PC-9 (cell line): ENCODE measurements at regions not wholly inside any gene's neighbourhood (a gene's known extent, or its start where the extent isn't known, plus 50 kb on each side); places are given as distances from the start of the nearest gene placed in this dataset.

Experiments used
- BruUV-seq: library from RNA; stranded (reverse); fragments of 400-500 nt; replicated peaks from 2 replicates; lab custom pipeline; 2021; lab: Mats Ljungman, UMichigan
- CTCF ChIA-PET: fragments of 300-600 bp; sonication (Branson Sonifier 250); formaldehyde crosslinking; loops from one replicate; lab custom pipeline; 2022; ENCODE audit warnings: antibody characterized with exemption; lab: Charles Lee
- POLR2A ChIA-PET: fragments of 300-600 bp; sonication (Branson Sonifier 250); formaldehyde crosslinking; loops from one replicate; lab custom pipeline; 2022; ENCODE audit warnings: antibody characterized with exemption; ENCODE audit not compliant: unreplicated experiment; lab: Charles Lee
- DNase-seq, 2 experiments: peaks; one replicate each; pipeline versions ENCODE4 v3.0.0 to v3.0.0-alpha.2; 2015 to 2022; ENCODE audit warnings: mixed read lengths in 1 of 2
- H2AFZ ChIP-seq: fragments of 200-600 bp; sonication (generic); 2 replicates; pipeline ENCODE4 v1.8.1; 2017; ENCODE audit warnings: antibody characterized with exemption
- H3F3A ChIP-seq: fragments of 200-600 bp; sonication (generic); 2 replicates; pipeline ENCODE4 v1.8.1; 2017; ENCODE audit warnings: antibody characterized with exemption, mild to moderate bottlenecking, low read depth; ENCODE audit not compliant: insufficient read depth
- H3K27ac ChIP-seq: fragments of 200-600 bp; sonication (generic); 2 replicates; pipeline ENCODE4 v1.6.1; 2016; ENCODE audit warnings: mixed run types
- H3K27me3 ChIP-seq: fragments of 200-600 bp; sonication (generic); 2 replicates; pipeline ENCODE4 v1.6.1; 2016; ENCODE audit warnings: low read depth, mixed run types; ENCODE audit not compliant: insufficient read depth
- H3K36me3 ChIP-seq: fragments of 200-600 bp; sonication (generic); 2 replicates; pipeline ENCODE4 v1.6.1; 2016; ENCODE audit warnings: low read depth, mixed run types
- H3K4me1 ChIP-seq: fragments of 200-600 bp; sonication (generic); replicated peaks from 2 replicates; pipeline ENCODE4 v1.6.1; 2016; ENCODE audit warnings: mixed run types; ENCODE audit not compliant: insufficient read depth
- H3K4me2 ChIP-seq: fragments of 200-600 bp; sonication (generic); 2 replicates; pipeline ENCODE4 v1.6.1; 2017; ENCODE audit warnings: mixed run types
- H3K4me3 ChIP-seq: fragments of 200-600 bp; sonication (generic); 2 replicates; pipeline ENCODE4 v1.6.1; 2016; ENCODE audit warnings: mixed run types
- H3K79me2 ChIP-seq: fragments of 200-600 bp; sonication (generic); 2 replicates; pipeline ENCODE4 v1.6.1; 2017; ENCODE audit warnings: low read depth, mixed run types
- H3K9me2 ChIP-seq: fragments of 200-600 bp; sonication (generic); 2 replicates; pipeline ENCODE4 v1.8.1; 2017; ENCODE audit warnings: mild to moderate bottlenecking; ENCODE audit not compliant: insufficient read depth
- H3K9me3 ChIP-seq: fragments of 200-600 bp; sonication (generic); 2 replicates; pipeline ENCODE4 v1.8.1; 2016; ENCODE audit warnings: low read depth; ENCODE audit not compliant: insufficient read depth
- H4K20me1 ChIP-seq: fragments of 200-600 bp; sonication (generic); 2 replicates; pipeline ENCODE4 v1.8.1; 2017; ENCODE audit not compliant: insufficient read depth
- CTCF ChIP-seq: fragments of 200-600 bp; sonication (generic); conservative IDR thresholded peaks from 2 replicates; pipeline ENCODE4 v1.6.1; 2017; ENCODE audit warnings: mixed run types, antibody characterized with exemption, mild to moderate bottlenecking, moderate library complexity
- EZH2 ChIP-seq: fragments of 200-600 bp; sonication (generic); IDR thresholded peaks from 2 replicates; pipeline ENCODE4 v1.8.0; 2017; ENCODE audit warnings: antibody characterized with exemption, low read depth
- intact Hi-C: fragments of 100-400 bp; cut with micrococcal nuclease; formaldehyde crosslinking; loops from one replicate; pipeline ENCODE4 v1.10.0; 2022; ENCODE audit not compliant: unreplicated experiment

GRCh38 chr18:44090453-44090852 lies 590.2 kb upstream of the SETBP1 start:
- H3K4me3 ChIP-seq = no peak overlapping the region
- peak overlapping the region; percentile 45; the same call in 1 of the 2 replicates for H2AFZ ChIP-seq
- no peaks in the 10 kb centered on the region for H3K27me3 ChIP-seq
- H4K20me1 ChIP-seq = no peaks in the 10 kb centered on the region
- TF ChIP-seq EZH2 = no peak
- no peak for TF ChIP-seq CTCF
- ChIA-PET POLR2A (no interaction called here), CTCF (no interaction called here)
- H3K9me2 ChIP-seq = no peaks in the 10 kb centered on the region
- intact Hi-C loops = no loop called here
- H3K4me2 ChIP-seq = peak overlapping the region; percentile 25; the same call in 1 of the 2 replicates
- H3K4me1 ChIP-seq = no peaks in the 10 kb centered on the region; the same call in 1 of the 2 replicates
- no peaks in the 10 kb centered on the region for H3K36me3 ChIP-seq
- no peaks in the 10 kb centered on the region for H3K79me2 ChIP-seq
- DNase-seq = no peak
- no peaks in the 10 kb centered on the region for H3F3A ChIP-seq
- no TSS peak for BruUV-seq
- no peaks in the 10 kb centered on the region for H3K9me3 ChIP-seq
- H3K27ac ChIP-seq = no peak overlapping the region

GRCh38 chr18:44093253-44093652 lies 587.4 kb upstream of the SETBP1 start:
- Histone ChIP-seq H3K27ac (no peak overlapping the region), H3K4me3 (no peak overlapping the region), H3K27me3 (no peaks in the 10 kb centered on the region), H3K9me3 (peaks cover 3% of the 10 kb centered on the region; the same call in 1 of the 2 replicates), H3K36me3 (no peaks in the 10 kb centered on the region), H4K20me1 (no peaks in the 10 kb centered on the region), H3F3A (no peaks in the 10 kb centered on the region), H2AFZ (no peak overlapping the region), H3K4me2 (no peak overlapping the region), H3K9me2 (no peaks in the 10 kb centered on the region), H3K79me2 (no peaks in the 10 kb centered on the region), H3K4me1 (no peaks in the 10 kb centered on the region; the same call in 1 of the 2 replicates)
- no peak for TF ChIP-seq EZH2
- TF ChIP-seq CTCF = no peak
- no TSS peak for BruUV-seq
- no peak for DNase-seq
- intact Hi-C loops = no loop called here
- ChIA-PET CTCF (no interaction called here), POLR2A (no interaction called here)

GRCh38 chr18:44096016-44096415 lies 584.7 kb upstream of the SETBP1 start:
- Histone ChIP-seq H3K4me1 (no peaks in the 10 kb centered on the region), H3K4me3 (no peak overlapping the region), H3K4me2 (no peak overlapping the region), H3F3A (no peaks in the 10 kb centered on the region), H3K36me3 (no peaks in the 10 kb centered on the region), H3K9me2 (no peaks in the 10 kb centered on the region), H2AFZ (no peak overlapping the region), H3K27me3 (no peaks in the 10 kb centered on the region), H4K20me1 (no peaks in the 10 kb centered on the region), H3K9me3 (peaks cover 6% of the 10 kb centered on the region; the same call in 1 of the 2 replicates), H3K79me2 (no peaks in the 10 kb centered on the region), H3K27ac (no peak overlapping the region)
- TF ChIP-seq EZH2 (no peak), CTCF (no peak)
- POLR2A ChIA-PET = no interaction called here
- DNase-seq = no peak
- intact Hi-C loops = no loop called here
- no TSS peak for BruUV-seq
- CTCF ChIA-PET = no interaction called here
